ENCODE measurements at regions not wholly inside any gene's neighbourhood (a gene's known extent, or its start where the extent isn't known, plus 50 kb on each side); places are given as distances from the start of the nearest gene placed in this dataset.
"Not testable (repeated sequence)": the region's sequence is repeated elsewhere in the genome, so short reads cannot be mapped to it uniquely, and the experiment has no call there.

- peak; percentile 60 for DNase-seq (ENCODE audit: low read depth)
Measured at GRCh38 chr5:40224421-40224820, 455.3 kb upstream of the PTGER4 start.

- peak; percentile 92 for DNase-seq (ENCODE audit: low read depth)
Measured at GRCh38 chr5:40223884-40224402, 455.8 kb upstream of the PTGER4 start.

- DNase-seq (ENCODE audit: low read depth), result peak; percentile 87
Measured at GRCh38 chr5:40221796-40222195, 457.9 kb upstream of the PTGER4 start.

- no peak for DNase-seq (ENCODE audit: low read depth)
Measured at GRCh38 chr5:40221255-40221654, 458.5 kb upstream of the PTGER4 start.

GRCh38 chr5:40220260-40220659 lies 459.5 kb upstream of the PTGER4 start:
- peak; percentile 18 for DNase-seq (ENCODE audit: low read depth)

- no peak for DNase-seq (ENCODE audit: low read depth)
Measured at GRCh38 chr5:40217553-40217952, 462.2 kb upstream of the PTGER4 start.

DNA sequence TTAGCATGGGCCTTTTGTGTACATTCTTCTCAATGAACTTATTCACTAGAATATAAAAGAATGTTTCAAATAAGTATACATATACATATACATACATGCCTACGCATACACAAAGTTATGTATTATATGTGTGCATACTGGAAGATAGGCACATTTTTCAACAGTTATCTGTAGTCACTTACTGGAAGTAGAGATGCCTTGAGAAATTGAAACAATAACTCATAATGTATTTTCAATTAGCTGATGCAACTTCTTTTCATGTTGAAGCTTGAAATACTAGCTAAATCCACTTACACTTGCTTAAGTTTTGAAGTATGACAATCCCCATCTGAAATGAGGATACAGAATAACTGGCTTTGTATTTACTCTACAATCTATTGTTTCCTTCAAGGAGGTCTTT lies 469.0 kb upstream of the PTGER4 start:
- DNase-seq (ENCODE audit: low read depth), result no peak

DNA sequence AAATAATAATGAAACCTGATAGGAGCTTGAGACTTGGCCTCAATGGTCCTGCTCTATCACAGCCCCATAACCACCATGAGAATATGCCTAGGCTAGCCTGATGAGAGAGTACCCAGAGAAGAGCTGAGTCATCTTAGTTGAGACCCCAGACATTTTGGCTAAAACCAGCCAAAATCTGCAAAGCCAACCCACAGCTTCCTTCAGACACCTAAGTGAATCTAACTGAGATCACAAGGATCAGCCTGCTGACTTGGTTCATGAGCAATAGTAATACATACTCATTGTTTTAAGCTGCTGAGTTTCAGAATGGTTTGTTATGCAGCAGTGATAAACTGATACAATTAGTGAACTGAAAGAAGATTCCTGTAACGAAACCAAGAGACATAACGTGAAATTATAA lies 473.7 kb upstream of the PTGER4 start:
- DNase-seq (ENCODE audit: low read depth), result no peak

DNA sequence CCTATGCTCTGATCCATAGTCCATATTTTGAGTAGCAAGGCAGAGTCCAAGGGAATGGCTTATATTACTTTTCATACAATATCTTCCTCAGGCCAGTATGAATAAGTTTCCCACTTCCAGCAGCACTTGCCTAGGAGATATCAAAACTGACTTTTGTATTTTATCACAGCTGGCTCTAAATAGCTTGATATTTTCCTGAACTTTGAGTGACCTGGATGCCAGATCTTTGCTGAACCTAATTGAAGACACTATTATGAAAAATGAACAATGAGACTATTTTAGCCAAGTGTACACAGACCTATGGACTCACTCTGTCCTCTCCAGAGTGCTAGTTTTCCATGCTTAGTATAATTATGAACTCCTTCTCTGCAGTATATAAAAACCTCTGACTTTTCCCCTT lies 475.6 kb upstream of the PTGER4 start:
- DNase-seq (ENCODE audit: low read depth), result no peak

- no peak for DNase-seq (ENCODE audit: low read depth)
Measured at GRCh38 chr5:40202814-40203440, 476.8 kb upstream of the PTGER4 start.

DNA sequence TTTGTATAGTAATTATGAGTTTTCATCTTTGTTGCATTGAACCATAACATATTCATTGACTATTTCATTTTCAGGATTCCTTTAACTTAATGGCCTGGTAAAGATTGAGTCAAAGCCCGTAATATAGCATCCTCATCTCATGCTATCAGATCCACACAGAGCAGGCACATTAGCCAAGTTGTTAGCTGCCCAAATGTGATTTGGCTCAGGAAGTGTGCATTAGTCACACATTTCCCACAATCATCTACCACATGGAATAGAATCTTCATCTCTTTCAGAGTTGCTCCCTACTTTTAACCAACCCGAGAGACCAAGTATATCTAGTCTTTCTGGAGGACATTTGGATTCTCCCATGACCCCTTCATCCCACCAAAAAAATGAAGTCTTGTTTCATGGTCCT lies 481.0 kb upstream of the PTGER4 start:
- DNase-seq (ENCODE audit: low read depth), result peak; percentile 61

DNA sequence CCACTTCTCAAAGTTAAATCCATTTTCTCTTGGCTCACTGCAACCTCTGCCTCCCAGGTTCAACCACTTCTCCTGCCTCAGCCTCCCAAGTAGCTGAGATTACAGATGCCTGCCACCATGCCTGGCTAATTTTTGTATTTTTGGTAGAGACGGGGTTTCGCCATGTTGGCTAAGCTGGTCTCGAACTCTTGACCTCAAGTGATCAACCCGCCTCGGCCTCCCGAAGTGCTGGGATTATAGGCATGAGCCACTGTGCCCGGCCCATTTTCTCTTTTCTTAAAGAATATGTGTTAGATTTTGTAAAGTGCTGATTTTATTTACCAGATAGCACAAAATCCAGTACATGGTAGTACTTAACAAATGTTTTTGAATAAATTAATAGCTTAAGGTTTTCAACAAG lies 484.1 kb upstream of the PTGER4 start:
- DNase-seq (ENCODE audit: low read depth), result not testable (repeated sequence)

DNA sequence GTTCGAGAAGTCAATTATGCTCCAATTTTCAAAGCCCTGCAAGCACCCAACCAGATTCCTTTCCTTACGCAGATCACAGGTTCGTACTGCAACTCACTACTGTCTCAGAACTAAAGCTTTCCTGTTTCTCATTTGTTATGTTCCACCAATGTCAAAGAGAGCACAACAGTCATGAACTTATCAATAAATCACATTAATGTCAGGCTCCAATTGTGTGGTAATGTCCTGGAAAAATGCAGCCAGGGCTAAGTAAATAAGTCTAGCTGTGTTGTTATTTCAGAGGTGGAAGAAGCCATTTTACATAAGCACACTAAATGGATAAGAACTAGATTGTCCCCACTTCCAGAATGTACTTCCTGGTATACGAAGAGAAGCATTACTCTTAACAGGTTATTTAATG lies 488.6 kb upstream of the PTGER4 start:
- no peak for DNase-seq (ENCODE audit: low read depth)

GRCh38 chr5:40172721-40173120 lies 507.0 kb upstream of the PTGER4 start:
- DNase-seq (ENCODE audit: low read depth), result peak; percentile 2

- peak; percentile 47 for DNase-seq (ENCODE audit: low read depth)
Measured at GRCh38 chr5:40171971-40172370, 507.7 kb upstream of the PTGER4 start.

- DNase-seq (ENCODE audit: low read depth), result no peak
Measured at GRCh38 chr5:40167283-40167682, 512.4 kb upstream of the PTGER4 start.

DNA sequence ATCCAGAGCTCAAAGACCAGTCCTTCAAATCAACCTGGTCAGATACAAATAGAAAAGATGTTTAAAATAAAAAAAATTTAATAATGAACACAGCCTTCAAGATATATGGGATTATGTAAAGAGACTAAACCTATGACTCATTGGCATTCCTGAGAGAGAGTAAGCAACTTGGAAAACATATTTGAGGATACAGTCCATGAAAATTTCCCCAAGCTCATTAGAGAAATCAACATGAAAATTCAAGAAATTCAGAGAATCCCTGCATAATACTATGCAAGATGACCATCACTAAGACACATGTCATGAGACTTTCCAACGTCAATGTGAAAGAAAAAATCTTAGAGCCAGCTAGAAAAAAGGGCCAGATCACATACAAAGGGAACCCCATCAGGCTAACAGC lies 512.9 kb upstream of the PTGER4 start:
- DNase-seq (ENCODE audit: low read depth), result peak; percentile 17

DNA sequence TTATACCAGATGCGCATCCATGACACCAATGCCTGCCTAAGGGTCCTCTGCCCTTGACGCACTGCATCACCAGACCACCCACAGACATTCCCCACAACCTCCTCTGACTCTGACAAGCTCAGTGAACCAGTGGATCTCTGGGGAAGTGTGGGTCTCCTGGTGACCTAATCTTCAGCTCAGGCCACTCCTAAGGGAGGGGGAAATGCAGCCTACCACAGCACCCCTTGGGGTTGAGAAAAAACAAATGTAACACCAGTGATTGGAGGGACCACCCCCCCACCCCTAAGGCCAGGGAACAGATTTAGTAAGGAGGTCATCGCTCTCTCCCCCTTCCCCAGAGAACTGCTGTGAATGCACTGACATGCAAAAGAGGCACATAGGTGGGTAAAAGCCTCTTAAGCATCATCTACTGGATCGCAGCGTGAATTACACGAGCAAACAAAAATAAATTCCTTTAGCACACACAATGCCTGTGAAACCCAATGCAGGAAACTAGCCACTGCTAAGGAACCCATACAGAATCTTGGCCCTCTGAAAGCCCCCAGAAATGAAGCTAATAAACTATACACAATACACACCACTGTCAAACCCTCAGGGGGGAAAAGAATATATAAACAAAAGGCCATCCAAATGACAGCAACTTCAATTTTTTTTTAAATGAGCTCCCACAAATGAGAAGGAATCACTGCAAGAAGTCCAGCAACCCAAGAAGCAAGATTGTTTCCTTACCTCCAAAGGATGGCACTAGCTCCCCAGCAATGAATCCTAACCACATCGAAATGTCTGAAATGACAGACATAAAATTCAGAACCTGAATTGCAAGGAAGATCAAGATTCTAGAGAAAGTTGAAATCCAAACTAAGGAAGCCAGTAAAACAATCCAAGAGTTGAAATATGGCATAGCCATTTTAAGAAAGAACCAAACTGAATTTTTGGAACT lies 513.7 kb upstream of the PTGER4 start:
- peak; percentile 33 for DNase-seq (ENCODE audit: low read depth)

GRCh38 chr5:40165106-40165788 lies 514.5 kb upstream of the PTGER4 start:
- DNase-seq (ENCODE audit: low read depth), result no peak

DNA sequence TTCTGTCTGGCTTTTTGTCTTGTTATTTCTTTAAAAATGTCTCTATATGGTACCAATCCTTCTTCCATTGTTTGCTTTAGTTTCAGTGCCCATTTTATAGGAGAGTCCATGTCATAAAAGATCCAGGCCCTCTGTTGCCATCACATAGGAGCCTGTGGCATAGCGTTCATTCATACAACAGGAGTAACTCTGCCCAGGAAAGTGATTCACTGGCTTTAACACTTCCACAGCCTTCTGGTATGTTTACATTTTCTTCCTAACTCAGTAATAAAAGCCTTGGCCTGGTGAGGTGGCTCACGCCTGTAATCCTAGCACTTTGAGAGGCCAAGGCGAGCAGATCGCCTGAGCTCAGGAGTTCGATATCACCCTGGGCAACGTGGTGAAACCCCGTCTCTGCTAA lies 519.3 kb upstream of the PTGER4 start:
- DNase-seq (ENCODE audit: low read depth), result no peak

GRCh38 chr5:40154194-40154593 lies 525.5 kb upstream of the PTGER4 start:
- no peak for DNase-seq (ENCODE audit: low read depth)

DNA sequence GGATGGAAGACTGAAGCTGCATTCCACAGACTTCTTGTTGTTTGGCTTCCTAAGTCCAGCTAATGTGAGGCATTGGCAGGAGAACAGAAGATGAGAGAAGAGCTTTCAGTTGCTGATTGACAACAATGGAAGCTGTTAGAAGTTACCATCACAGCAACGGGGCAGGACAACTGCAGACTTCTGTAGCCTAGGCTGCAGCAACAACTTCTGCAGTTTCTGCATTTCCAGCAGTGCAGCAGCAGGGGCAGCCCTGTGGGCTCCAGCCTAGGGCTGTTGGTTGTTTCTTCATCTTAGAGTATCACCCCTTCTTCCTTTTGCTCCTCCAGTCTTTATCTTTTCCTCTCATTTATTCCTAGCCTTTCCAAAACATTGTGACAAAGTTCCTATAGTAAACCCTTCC lies 528.8 kb upstream of the PTGER4 start:
- DNase-seq (ENCODE audit: low read depth), result no peak
